HPDE6-E6E7 (cell line): ENCODE measurements at regions not wholly inside any gene's neighbourhood (a gene's known extent, or its start where the extent isn't known, plus 50 kb on each side); places are given as distances from the start of the nearest gene placed in this dataset.
A peak's percentile ranks its signal among the peaks of the same experiment; 100 is the strongest.

Source experiments
- DNase-seq: peaks from one replicate; pipeline ENCODE4 v3.0.0; 2011; ENCODE audit warnings: missing footprints; ENCODE audit errors: extremely low spot score

- DNase-seq, result peak; percentile 11
Measured at GRCh38 chr6:92538275-92538674, 881.1 kb downstream of the EPHA7 start.

GRCh38 chr6:92534109-92534508, 885.2 kb downstream of the EPHA7 start:
- DNase-seq, result no peak

GRCh38 chr6:92522589-92522988, 896.8 kb downstream of the EPHA7 start:
- no peak for DNase-seq

- DNase-seq, result no peak
Measured at GRCh38 chr6:92521553-92521952, 897.8 kb downstream of the EPHA7 start.

- no peak for DNase-seq
Measured at GRCh38 chr6:92510137-92510536, 909.2 kb downstream of the EPHA7 start.

DNA sequence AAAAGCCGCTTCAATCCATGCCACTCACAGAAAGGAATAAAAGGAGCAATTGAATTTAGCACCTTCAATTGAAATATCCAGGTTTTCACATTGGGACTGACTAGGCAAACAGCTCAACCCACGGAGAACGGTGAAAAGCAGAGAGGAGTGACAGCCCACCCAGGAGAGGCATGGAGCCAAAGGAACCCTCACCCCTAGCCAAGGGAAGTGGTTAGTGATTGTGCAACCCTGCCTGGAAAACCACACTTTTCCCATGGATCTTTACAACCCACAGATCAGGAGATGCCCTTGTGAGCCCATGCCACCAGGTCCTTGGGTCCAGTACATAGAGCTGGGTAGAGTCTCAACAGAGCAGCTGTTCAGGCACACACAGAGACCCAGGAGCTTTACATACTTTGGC, 911.8 kb downstream of the EPHA7 start:
- no peak for DNase-seq

DNA sequence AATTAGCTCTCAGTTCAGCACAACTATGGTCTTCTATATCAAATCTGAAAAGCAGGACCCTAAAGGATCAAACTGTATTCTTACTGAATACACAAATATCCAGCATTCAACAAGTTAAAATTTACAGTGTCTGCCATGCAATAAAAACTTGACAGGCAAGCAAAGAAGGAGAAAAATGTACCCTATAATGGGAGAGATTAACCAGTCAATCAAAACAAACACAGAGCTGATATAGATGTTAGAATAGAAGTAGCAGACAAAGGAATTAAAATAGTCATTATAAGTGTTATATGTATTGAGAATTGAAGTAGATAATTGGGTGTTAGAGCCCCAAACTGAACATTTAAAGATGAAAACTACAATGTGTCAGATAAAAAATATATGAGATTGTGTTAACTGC, 914.9 kb downstream of the EPHA7 start:
- no peak for DNase-seq

GRCh38 chr6:92497281-92497680, 922.1 kb downstream of the EPHA7 start:
- DNase-seq, result no peak

DNA sequence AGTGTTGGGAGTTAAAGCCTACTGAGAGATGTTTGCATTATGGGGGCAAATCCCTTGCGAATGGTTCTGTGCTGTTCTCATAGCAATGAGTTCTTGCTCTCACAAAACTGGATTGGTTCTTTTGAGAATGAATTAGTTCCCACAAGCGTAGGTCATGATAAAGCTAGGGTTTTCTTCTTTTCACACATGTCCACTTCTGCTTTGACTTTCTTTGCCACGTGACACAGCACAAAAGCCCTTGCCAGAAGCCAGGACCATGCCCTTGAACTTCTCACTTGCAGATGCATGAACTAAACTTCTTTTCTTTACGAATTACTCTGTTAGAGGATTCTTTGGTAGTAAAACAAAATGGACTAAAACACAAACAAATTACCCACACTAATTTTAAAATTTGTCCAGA, 922.8 kb downstream of the EPHA7 start:
- no peak for DNase-seq

- no peak for DNase-seq
Measured at GRCh38 chr6:92495242-92495641, 924.1 kb downstream of the EPHA7 start.

GRCh38 chr6:92485487-92485886, 933.9 kb downstream of the EPHA7 start:
- no peak for DNase-seq

GRCh38 chr6:92479831-92480230, 939.5 kb downstream of the EPHA7 start:
- no peak for DNase-seq

DNA sequence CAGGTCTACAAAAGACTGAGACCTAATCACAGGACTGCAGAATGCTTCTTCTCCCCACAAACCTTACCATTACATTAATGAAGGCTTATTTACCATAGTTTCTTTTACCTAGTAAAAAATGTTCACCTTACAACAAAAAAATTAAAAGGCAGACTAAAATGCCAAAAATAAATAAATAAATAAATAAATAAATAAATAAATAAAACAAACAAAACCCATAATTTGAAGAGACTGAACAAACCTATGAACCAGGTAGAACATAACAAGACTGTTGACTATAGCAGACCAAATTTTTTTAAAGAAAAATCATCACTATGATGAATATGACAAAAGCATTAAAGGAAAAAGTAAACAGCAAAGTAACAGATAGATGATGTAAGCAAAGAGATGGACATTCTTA, 946.3 kb downstream of the EPHA7 start:
- no peak for DNase-seq

DNA sequence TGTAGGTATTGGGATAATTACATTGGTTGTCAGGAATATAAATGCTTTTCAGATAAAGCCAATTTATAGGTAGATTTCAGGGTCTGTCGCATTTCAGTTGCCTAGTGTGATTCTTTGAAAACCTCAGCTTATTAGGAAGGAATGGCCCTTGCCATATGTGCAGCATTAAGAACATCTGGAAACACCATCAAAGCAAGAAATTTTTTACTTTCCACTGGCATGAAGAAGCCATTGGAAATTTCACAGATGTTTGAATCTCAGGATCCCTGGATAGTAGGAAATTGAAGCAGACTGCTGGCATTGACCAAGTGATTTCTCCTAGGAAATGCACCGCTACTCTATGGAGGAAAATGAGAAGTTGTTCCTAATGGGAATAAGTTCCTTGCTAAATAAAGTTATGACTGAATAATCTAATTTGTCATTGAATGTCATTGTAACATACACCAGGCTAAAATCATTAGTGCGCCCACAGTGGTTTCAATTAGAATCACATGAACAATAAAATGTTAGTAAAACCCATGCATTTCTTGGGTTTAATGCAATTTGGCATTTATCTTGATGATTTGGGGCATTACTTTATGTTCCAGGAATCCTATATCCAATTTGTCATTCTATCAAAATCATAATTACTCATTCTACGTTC, 950.1 kb downstream of the EPHA7 start:
- DNase-seq, result no peak

DNA sequence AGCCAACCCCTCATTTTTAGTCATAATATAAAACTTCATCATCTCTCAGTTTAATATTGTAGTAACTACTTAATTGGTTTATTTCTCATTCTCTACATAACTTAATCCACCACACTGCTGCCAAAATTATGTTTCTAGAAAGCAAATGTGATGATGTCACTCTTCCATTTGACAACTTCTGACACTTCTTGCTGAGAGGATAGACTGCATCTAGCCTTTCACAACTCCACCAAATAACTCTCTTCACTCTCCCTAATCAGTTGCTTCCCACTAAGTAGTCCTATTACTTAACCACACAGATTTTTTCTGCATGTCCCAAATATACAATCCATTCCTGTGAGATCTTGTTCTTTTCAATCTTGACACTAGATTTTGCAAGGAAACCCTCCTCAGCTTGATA, 951.3 kb downstream of the EPHA7 start:
- DNase-seq, result no peak

DNA sequence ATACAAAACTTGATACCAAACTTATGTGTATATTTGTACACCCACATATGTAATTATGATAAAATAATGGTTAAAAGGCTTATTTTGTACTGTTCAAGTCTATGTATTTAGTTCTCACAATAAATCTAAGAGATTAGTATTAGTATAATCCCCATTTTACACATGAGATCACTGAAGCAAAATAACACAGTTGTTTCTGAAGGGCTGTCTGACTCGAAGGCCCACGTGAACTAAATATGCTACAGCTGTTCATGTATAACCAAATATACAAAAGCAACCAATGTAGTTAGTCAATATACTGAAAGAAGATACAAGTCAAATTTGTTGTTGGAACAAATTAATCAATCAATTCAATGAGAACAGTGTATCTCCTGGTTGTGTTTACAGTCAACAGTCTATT, 959.2 kb downstream of the EPHA7 start:
- no peak for DNase-seq

GRCh38 chr6:92459606-92460005, 959.8 kb downstream of the EPHA7 start:
- no peak for DNase-seq

DNA sequence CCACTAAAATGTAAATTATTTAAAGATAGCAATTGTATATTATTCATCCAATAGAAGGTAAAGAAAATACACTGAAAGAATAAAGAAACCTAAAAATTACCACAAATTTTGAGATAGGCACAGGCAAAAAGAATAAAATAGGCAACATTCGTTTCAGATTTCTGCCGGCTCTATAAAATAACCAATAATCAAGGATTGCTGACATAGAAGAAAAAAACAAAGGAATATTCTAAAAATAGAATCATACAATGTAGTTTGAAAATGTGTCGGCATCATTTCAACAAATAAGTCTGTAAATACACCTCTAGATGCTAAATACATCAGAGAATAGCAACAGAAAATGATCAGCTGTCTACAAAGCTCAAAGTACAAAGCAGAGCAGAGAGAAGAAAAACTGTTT, 973.3 kb downstream of the EPHA7 start:
- DNase-seq, result no peak

DNA sequence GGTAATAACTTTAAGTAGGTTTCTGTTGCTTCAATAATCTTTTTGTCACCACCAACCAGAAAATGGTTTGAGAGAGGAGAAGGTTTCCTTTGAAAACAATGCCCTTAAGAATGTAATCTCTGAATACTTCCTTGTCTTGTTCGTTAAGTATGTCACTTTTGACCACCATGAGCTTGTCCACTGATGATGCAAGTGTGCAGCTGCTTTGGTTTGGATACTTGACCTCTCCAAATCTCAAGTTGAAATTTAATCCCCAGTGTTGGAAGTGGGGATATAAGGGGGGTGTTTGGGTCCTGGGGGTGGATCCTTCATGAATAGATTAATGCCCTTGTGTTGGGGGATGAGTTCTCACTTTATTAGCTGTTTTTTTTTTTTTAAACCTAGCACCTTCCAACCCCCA, 985.4 kb downstream of the EPHA7 start:
- DNase-seq, result no peak

DNA sequence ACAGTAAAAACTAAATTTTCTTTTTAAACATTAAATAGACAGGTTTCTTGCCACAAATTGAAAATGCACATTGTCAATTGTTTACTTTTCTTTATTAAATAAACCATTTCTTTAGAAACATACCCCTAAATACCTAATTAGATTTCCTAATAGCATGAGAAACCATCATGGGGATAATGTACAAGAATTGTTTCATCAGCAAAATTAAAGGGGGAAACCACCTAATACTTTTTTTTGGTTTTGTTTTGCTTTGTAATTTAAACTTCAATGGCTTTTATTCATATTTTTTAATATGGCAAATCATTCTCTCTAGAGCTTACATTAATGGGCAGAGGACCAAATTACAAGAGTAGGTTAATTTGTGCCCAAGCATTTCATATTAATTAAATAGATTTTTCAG, 987.9 kb downstream of the EPHA7 start:
- no peak for DNase-seq

- no peak for DNase-seq
Measured at GRCh38 chr6:92428448-92428847, 990.9 kb downstream of the EPHA7 start.

DNA sequence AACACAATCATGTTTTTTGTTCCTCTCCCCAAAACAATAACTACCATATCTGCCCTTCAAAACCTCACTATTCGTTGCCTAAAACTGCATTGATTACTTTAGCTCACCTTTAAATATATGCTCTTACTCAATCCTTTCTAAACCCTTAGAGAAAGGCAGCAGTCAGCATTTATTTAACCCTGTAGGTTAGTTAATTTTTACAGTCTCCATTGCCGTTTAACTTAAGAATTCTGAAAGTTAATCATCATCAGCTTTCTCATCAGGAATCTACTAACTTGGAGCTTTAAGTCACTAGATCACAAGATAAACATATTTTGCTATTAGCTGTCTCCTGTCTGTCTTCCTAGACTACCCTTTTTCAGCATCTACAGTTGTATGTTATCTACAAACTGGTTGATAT, 991.9 kb downstream of the EPHA7 start:
- no peak for DNase-seq

DNA sequence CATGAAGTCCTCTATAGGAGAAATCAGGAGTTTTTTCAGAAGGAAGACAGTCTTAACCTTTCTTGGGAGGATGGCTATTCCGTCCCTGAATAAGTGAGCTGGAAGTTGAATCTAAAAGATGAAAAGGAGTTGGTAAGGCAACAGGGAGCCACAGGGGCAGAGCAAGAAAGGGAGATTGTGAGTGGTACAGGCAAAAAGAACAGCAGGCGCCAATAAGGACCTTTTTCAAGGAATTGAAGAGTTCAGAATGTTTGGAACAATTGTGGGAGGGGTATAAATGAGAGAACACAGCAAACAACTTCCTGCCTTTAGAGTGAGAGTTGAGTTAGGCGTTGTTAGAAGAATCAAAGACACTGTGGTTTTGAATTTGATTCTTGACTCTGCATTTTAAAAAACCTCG, 1003.7 kb downstream of the EPHA7 start:
- no peak for DNase-seq

DNA sequence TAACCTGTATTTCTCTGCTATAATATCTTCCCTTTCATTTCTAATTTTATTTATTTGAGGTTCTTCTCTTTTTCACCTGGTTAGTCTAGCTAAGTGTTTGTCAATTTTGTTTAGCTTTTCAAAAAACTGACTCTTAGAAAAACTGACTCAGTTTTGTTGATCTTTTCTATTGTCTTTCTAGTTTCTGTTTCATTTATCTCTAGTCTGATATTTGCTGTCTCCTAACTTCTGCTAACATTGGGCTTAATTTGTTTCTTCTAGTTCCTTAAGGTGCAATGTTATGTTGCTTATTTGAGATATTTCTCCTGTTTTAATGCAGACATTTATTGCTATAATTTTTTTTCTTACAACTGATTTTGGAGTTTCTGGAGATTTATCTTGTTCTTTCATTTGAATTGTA, 1011.0 kb downstream of the EPHA7 start:
- no peak for DNase-seq

GRCh38 chr6:92404281-92404680, 1015.1 kb downstream of the EPHA7 start:
- no peak for DNase-seq
